HepG2 (cell line): ENCODE measurements at regions not wholly inside any gene's neighbourhood (a gene's known extent, or its start where the extent isn't known, plus 50 kb on each side); places are given as distances from the start of the nearest gene placed in this dataset.

Experiments
- ATAC-seq: fragments of 200-7000 bp; cut with Tn5 transposase; 3 replicates; pipeline ENCODE4 v1.9.1; 2020; ENCODE audit warnings: mild to moderate bottlenecking, moderate library complexity
- BruUV-seq: library from RNA; stranded (reverse); fragments of 400-500 nt; replicated peaks from 2 replicates; lab custom pipeline; 2021; lab: Mats Ljungman, UMichigan
- CTCF ChIA-PET: fragments of 300-600 bp; formaldehyde crosslinking; extraction: SDS; loops from one replicate; lab custom pipeline; 2021; ENCODE audit warnings: low total read pairs, inconsistent platforms, low intra/inter-chr PET ratio; lab: Yijun Ruan, JAX
- POLR2A ChIA-PET: fragments of 350-600 bp; sonication (Branson Sonifier 250); formaldehyde crosslinking; loops from one replicate; lab custom pipeline; 2020; ENCODE audit warnings: antibody characterized with exemption, inconsistent platforms; lab: Yijun Ruan, JAX
- DNase-seq: peaks from one replicate; pipeline ENCODE4 v3.0.0-alpha.2; 2015; ENCODE audit warnings: low spot score
- FAIRE-seq: peaks from 3 replicates; lab custom pipeline; 2011; peaks lifted over from hg19 to GRCh38; lab: Jason Lieb, UNC
- H2AFZ ChIP-seq: one replicate; pipeline ENCODE4 v1.6.1; 2011; ENCODE audit warnings: low read length, inconsistent platforms
- H3K27ac ChIP-seq: fragments of 300-600 bp; 3 replicates; pipeline ENCODE4 v1.8.0; 2011; ENCODE audit warnings: mixed run types, mild to moderate bottlenecking, mixed read lengths, low read length, inconsistent platforms; ENCODE audit not compliant: insufficient read depth; ENCODE audit errors: extremely low read length
- H3K27me3 ChIP-seq, 2 experiments: fragments of 200-600 bp in 1 of 2; 2 replicates in 1 of 2; 3 replicates in 1 of 2; pipeline versions ENCODE4 v1.6.0 to v1.8.0; 2011; ENCODE audit warnings: low read length in 2 of 2, mild to moderate bottlenecking in 2 of 2, moderate library complexity in 2 of 2, inconsistent platforms in 1 of 2; ENCODE audit not compliant: insufficient read depth in 2 of 2, control insufficient read depth in 1 of 2
- H3K36me3 ChIP-seq, 2 experiments: fragments of 200-600 bp in 1 of 2; replicated peaks in 1 of 2; 2 replicates in 1 of 2; 3 replicates in 1 of 2; pipeline versions ENCODE4 v1.5.1 to v1.8.0; 2011; ENCODE audit warnings: low read length in 2 of 2, inconsistent platforms in 1 of 2; ENCODE audit not compliant: insufficient read depth in 2 of 2, control insufficient read depth in 1 of 2
- H3K4me1 ChIP-seq: 2 replicates; pipeline ENCODE4 v1.5.1; 2012; ENCODE audit warnings: low read length, inconsistent platforms; ENCODE audit not compliant: insufficient read depth
- H3K4me2 ChIP-seq: 2 replicates; pipeline ENCODE4 v1.6.0; 2011; ENCODE audit warnings: low read depth, low read length, inconsistent platforms
- H3K4me3 ChIP-seq, 3 experiments: fragments of 200-600 bp in 1 of 3; sonication (generic), shearing (Covaris generic) in 1 of 3; replicated peaks in 1 of 3; 2 replicates each; pipeline ENCODE4 v1.5.1; 2011 to 2016; ENCODE audit warnings: low read length in 3 of 3, inconsistent platforms in 2 of 3, low read depth in 2 of 3, mild to moderate bottlenecking in 2 of 3, control low read depth in 1 of 3, mixed read lengths in 1 of 3; ENCODE audit not compliant: insufficient read depth in 1 of 3
- H3K79me2 ChIP-seq: one replicate; pipeline ENCODE4 v1.6.1; 2011; ENCODE audit warnings: low read length, inconsistent platforms; ENCODE audit not compliant: insufficient read depth
- H3K9ac ChIP-seq: 2 replicates; pipeline ENCODE4 v1.6.0; 2011; ENCODE audit warnings: mild to moderate bottlenecking, low read depth, low read length, inconsistent platforms; ENCODE audit not compliant: insufficient read depth
- H3K9me3 ChIP-seq: 2 replicates; pipeline ENCODE4 v1.5.1; 2012; ENCODE audit warnings: mild to moderate bottlenecking, low read length
- H4K20me1 ChIP-seq: 2 replicates; pipeline ENCODE4 v1.6.0; 2011; ENCODE audit warnings: inconsistent platforms, mild to moderate bottlenecking, low read length, moderate library complexity; ENCODE audit not compliant: insufficient read depth
- CREM ChIP-seq, 2 experiments: sonication (generic) in 1 of 2; formaldehyde crosslinking in 1 of 2; IDR thresholded peaks; 2 replicates each; pipeline versions ENCODE4 v1.4.0 to v1.6.1; 2016 to 2020; ENCODE audit warnings: antibody characterized with exemption in 1 of 2, mild to moderate bottlenecking in 1 of 2, missing genetic modification reagents in 1 of 2
- HNRNPLL ChIP-seq: fragments of 200-400 bp; formaldehyde crosslinking; IDR thresholded peaks from 2 replicates; pipeline ENCODE4 v1.6.1; 2017; ENCODE audit warnings: mild to moderate bottlenecking, low read depth, low read length; ENCODE audit not compliant: poor library complexity, severe bottlenecking
- MTA1 ChIP-seq: sonication (generic); formaldehyde crosslinking; IDR thresholded peaks from 2 replicates; pipeline ENCODE4 v1.4.0; 2020; ENCODE audit warnings: missing genetic modification reagents, mild to moderate bottlenecking, borderline replicate concordance
- PCBP1 ChIP-seq: fragments of 200-400 bp; formaldehyde crosslinking; IDR thresholded peaks from 2 replicates; pipeline ENCODE4 v1.6.1; 2017; ENCODE audit warnings: mild to moderate bottlenecking, low read depth, low read length, borderline replicate concordance
- TEAD3 ChIP-seq: optimal IDR thresholded peaks from 2 replicates; pipeline ENCODE3; 2016; ENCODE audit warnings: borderline replicate concordance
- ZBTB8A ChIP-seq: sonication (generic); formaldehyde crosslinking; IDR thresholded peaks from 2 replicates; pipeline ENCODE4 v1.4.0; 2020; ENCODE audit warnings: mild to moderate bottlenecking, low read depth, missing genetic modification reagents, borderline replicate concordance
- ZNF337 ChIP-seq: sonication (generic); formaldehyde crosslinking; IDR thresholded peaks from 2 replicates; pipeline ENCODE4 v1.5.1; 2020; ENCODE audit warnings: missing genetic modification reagents, low read depth, mild to moderate bottlenecking, borderline replicate concordance
- ZNF780A ChIP-seq: sonication (generic); formaldehyde crosslinking; IDR thresholded peaks from 2 replicates; pipeline ENCODE4 v1.8.0; 2022; ENCODE audit warnings: mild to moderate bottlenecking, missing genetic modification reagents, moderate library complexity
- ZSCAN20 ChIP-seq: sonication (generic); formaldehyde crosslinking; IDR thresholded peaks from 2 replicates; pipeline ENCODE4 v1.4.0; 2020; ENCODE audit warnings: missing genetic modification reagents, mild to moderate bottlenecking, borderline replicate concordance
- ZSCAN29 ChIP-seq: sonication (generic); formaldehyde crosslinking; conservative IDR thresholded peaks from 2 replicates; pipeline ENCODE4 v1.4.0; 2020; ENCODE audit warnings: mild to moderate bottlenecking, missing genetic modification reagents
- ZSCAN31 ChIP-seq: sonication (generic); formaldehyde crosslinking; IDR thresholded peaks from 2 replicates; pipeline ENCODE4 v1.5.0; 2020; ENCODE audit warnings: low read depth, mild to moderate bottlenecking, missing genetic modification reagents
- WGBS: methylation state at CpG from one replicate; pipeline ENCODE4 v1.1.6; 2017; ENCODE audit warnings: low lambda C conversion rate; 5-methylcytosine and 5-hydroxymethylcytosine counted together
- in situ Hi-C: cut with HindIII; loops from 2 replicates; pipeline ENCODE4 v1.10.0; 2017; ENCODE audit warnings: low pct_unique_long_range_greater_than_20kb; ENCODE audit not compliant: extremely low pct_ligation_motif_present
- intact Hi-C: fragments of 100-400 bp; cut with micrococcal nuclease; formaldehyde crosslinking; loops from one replicate; pipeline ENCODE4 v1.10.0; 2022; ENCODE audit not compliant: unreplicated experiment
- TF ChIP-seq, protein P1 (sequence below): sonication (generic); formaldehyde crosslinking; IDR thresholded peaks from 2 replicates; pipeline ENCODE4 v1.8.0; 2022; ENCODE audit warnings: mild to moderate bottlenecking, missing genetic modification reagents
- TF ChIP-seq, protein P2 (sequence below): sonication (generic); formaldehyde crosslinking; IDR thresholded peaks from 2 replicates; pipeline ENCODE4 v1.4.0; 2020; ENCODE audit warnings: missing genetic modification reagents
- TF ChIP-seq, protein P3 (sequence below): sonication (generic); formaldehyde crosslinking; IDR thresholded peaks from 2 replicates; pipeline ENCODE4 v1.4.0; 2020; ENCODE audit warnings: missing genetic modification reagents, low read depth, mild to moderate bottlenecking, borderline replicate concordance
- TF ChIP-seq, protein P4 (sequence below): IDR thresholded peaks from 2 replicates; pipeline ENCODE4 v1.6.1; 2016
- TF ChIP-seq, protein P5 (sequence below): sonication (generic); formaldehyde crosslinking; conservative IDR thresholded peaks from 2 replicates; pipeline ENCODE4 v1.8.0; 2022; ENCODE audit warnings: low read depth, missing genetic modification reagents

DNA sequence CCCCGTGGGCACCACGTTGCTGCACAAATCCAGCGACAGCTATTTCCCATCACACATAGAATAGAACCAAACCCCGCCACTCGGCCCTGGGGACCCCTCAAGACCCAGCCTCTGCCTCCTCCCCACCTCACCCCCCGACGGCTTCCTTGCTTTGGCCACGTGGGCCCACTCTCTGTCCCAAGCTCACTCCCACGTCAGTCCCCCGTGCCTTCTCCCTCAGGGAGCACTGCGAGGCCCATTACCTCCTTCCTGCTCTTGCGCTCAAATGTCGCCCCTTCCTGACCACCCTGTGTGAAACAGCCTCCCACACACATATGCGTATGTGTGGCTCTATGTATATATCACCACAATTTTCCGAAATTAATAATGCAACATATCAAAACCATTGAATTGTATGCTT is 239.7 kb downstream of the SH3BP4 start:
- in situ Hi-C loops: no loop called here
- POLR2A ChIA-PET: no interaction called here

More for the DNA sequence above, 239.7 kb downstream of the SH3BP4 start:
- 31% methylated on average over 15 of the region's 15 CpGs for WGBS
- FAIRE-seq (no peak), ATAC-seq (no peak), DNase-seq (no peak)
- intact Hi-C loops: no loop called here
- no peak overlapping the region for H3K4me2 ChIP-seq
- peaks cover 9% of the 10 kb centered on the region; the same call in 1 of the 2 replicates for H3K4me1 ChIP-seq
- H4K20me1 ChIP-seq: no peaks in the 10 kb centered on the region
- H3K79me2 ChIP-seq: no peaks in the 10 kb centered on the region
- no peak overlapping the region for H3K27ac ChIP-seq
- H3K9me3 ChIP-seq: no peaks in the 10 kb centered on the region
- CTCF ChIA-PET: no interaction called here
- no peaks in the 10 kb centered on the region for H3K36me3 ChIP-seq
- H3K9ac ChIP-seq: no peak overlapping the region
- H2AFZ ChIP-seq: no peak overlapping the region
- H3K27me3 ChIP-seq: peaks cover 2 to 14% of the 10 kb centered on the region in 2 experiments; a peak in 4 of 5 replicates
- no peak overlapping the region for H3K4me3 ChIP-seq
- BruUV-seq: no TSS peak
- TF ChIP-seq, protein P1, sequence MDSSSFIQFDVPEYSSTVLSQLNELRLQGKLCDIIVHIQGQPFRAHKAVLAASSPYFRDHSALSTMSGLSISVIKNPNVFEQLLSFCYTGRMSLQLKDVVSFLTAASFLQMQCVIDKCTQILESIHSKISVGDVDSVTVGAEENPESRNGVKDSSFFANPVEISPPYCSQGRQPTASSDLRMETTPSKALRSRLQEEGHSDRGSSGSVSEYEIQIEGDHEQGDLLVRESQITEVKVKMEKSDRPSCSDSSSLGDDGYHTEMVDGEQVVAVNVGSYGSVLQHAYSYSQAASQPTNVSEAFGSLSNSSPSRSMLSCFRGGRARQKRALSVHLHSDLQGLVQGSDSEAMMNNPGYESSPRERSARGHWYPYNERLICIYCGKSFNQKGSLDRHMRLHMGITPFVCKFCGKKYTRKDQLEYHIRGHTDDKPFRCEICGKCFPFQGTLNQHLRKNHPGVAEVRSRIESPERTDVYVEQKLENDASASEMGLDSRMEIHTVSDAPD (CRISPR knock-in tag): no peak
- TF ChIP-seq, protein P2, sequence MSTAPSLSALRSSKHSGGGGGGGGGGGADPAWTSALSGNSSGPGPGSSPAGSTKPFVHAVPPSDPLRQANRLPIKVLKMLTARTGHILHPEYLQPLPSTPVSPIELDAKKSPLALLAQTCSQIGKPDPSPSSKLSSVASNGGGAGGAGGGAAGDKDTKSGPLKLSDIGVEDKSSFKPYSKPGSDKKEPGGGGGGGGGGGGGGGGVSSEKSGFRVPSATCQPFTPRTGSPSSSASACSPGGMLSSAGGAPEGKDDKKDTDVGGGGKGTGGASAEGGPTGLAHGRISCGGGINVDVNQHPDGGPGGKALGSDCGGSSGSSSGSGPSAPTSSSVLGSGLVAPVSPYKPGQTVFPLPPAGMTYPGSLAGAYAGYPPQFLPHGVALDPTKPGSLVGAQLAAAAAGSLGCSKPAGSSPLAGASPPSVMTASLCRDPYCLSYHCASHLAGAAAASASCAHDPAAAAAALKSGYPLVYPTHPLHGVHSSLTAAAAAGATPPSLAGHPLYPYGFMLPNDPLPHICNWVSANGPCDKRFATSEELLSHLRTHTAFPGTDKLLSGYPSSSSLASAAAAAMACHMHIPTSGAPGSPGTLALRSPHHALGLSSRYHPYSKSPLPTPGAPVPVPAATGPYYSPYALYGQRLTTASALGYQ: no peak
- TF ChIP-seq CREM (IDR thresholded peaks at IDR 0.05): no peak
- no peak for TF ChIP-seq CREM (CRISPR knock-in tag; IDR thresholded peaks at IDR 0.05)
- no peak for TF ChIP-seq PCBP1
- TF ChIP-seq, protein P3, sequence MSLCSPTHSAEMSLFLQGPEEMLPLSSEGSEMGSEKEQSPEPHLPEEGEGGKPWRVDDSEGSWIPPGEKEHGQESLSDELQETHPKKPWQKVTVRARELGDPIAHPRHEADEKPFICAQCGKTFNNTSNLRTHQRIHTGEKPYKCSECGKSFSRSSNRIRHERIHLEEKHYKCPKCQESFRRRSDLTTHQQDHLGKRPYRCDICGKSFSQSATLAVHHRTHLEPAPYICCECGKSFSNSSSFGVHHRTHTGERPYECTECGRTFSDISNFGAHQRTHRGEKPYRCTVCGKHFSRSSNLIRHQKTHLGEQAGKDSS (CRISPR knock-in tag): no peak
- TF ChIP-seq TEAD3 (CRISPR knock-in tag): no peak
- no peak for TF ChIP-seq ZSCAN31 (CRISPR knock-in tag)
- TF ChIP-seq HNRNPLL: no peak
- TF ChIP-seq ZSCAN29 (CRISPR knock-in tag): no peak
- TF ChIP-seq, protein P4, sequence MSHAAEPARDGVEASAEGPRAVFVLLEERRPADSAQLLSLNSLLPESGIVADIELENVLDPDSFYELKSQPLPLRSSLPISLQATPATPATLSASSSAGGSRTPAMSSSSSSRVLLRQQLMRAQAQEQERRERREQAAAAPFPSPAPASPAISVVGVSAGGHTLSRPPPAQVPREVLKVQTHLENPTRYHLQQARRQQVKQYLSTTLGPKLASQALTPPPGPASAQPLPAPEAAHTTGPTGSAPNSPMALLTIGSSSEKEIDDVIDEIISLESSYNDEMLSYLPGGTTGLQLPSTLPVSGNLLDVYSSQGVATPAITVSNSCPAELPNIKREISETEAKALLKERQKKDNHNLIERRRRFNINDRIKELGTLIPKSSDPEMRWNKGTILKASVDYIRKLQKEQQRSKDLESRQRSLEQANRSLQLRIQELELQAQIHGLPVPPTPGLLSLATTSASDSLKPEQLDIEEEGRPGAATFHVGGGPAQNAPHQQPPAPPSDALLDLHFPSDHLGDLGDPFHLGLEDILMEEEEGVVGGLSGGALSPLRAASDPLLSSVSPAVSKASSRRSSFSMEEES (CRISPR knock-in tag): no peak
- TF ChIP-seq ZNF337 (CRISPR knock-in tag): no peak
- TF ChIP-seq MTA1 (CRISPR knock-in tag): no peak
- no peak for TF ChIP-seq ZSCAN20 (CRISPR knock-in tag)
- TF ChIP-seq, protein P5, sequence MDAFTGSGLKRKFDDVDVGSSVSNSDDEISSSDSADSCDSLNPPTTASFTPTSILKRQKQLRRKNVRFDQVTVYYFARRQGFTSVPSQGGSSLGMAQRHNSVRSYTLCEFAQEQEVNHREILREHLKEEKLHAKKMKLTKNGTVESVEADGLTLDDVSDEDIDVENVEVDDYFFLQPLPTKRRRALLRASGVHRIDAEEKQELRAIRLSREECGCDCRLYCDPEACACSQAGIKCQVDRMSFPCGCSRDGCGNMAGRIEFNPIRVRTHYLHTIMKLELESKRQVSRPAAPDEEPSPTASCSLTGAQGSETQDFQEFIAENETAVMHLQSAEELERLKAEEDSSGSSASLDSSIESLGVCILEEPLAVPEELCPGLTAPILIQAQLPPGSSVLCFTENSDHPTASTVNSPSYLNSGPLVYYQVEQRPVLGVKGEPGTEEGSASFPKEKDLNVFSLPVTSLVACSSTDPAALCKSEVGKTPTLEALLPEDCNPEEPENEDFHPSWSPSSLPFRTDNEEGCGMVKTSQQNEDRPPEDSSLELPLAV (CRISPR knock-in tag): no peak
- TF ChIP-seq ZBTB8A (CRISPR knock-in tag): no peak
- TF ChIP-seq ZNF780A: no peak
